GM19193 (cell line): ENCODE measurements at regions not wholly inside any gene's neighbourhood (a gene's known extent, or its start where the extent isn't known, plus 50 kb on each side); places are given as distances from the start of the nearest gene placed in this dataset.

ENCODE experiments used
- POLR2A ChIP-seq: IDR thresholded peaks from 4 replicates; pipeline ENCODE4 v1.6.1; 2011; ENCODE audit not compliant: insufficient read depth, insufficient read length; ENCODE audit errors: extremely low read depth

DNA sequence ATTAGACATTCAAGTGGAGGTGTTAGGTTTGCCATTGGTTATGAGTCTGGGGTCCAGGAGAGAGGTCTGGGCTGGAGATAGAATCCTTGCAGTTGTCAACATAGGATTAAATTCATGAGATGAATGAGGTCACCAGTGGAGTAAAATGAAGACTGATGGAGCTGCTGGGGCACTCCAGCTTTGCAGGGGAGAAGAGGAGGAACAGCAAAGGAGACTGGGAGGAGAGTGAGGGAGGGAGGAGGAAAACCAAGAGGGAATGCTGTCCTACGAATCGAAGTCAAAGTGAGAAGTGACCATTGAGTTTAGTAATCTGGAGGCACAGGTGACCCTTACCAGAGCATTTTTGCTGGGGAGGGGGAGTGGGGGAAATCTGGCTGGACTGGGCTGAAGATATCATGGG lies 178.2 kb upstream of the NR3C1 start:
- no peak for TF ChIP-seq POLR2A

GRCh38 chr5:143581147-143581546 lies 177.7 kb upstream of the NR3C1 start:
- TF ChIP-seq POLR2A: no peak

DNA sequence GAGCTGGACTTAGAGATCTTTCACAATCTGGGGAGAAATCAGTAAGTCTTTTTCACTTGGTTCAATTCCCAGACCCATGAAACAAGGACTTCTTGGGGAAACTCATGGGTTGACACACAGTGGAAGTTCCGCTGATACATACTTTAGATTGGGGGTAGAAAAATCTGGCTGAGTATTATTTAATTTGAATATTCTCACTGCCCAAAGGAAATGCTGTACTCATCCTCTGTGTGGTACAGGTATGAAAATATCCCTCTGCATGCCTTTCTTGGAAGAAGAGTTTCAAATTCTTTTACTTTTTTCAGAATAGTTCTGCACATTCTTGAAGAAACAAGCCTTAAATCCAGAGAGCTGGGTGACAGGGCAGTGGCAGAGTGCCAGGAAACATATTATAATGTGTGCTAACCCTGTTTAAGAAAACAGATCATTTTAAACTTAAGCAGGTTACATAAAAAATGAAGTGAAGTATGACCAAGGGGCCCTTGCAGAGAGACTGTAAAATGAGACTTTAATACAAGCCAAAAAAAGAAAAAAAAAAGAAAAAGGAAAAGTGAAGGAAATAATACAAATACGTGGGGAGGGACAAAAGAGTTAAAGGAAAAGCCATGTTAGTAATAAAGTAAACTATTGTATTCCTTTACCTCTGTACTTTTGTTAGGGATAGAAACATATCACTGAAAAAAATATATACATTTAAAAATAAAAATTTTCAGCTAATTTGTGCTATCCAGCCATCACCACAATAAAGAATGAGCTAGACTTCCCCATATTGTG lies 173.4 kb upstream of the NR3C1 start:
- TF ChIP-seq POLR2A: no peak

GRCh38 chr5:143575286-143575685 lies 171.8 kb upstream of the NR3C1 start:
- no peak for TF ChIP-seq POLR2A

GRCh38 chr5:143574236-143574635 lies 170.8 kb upstream of the NR3C1 start:
- TF ChIP-seq POLR2A: no peak

DNA sequence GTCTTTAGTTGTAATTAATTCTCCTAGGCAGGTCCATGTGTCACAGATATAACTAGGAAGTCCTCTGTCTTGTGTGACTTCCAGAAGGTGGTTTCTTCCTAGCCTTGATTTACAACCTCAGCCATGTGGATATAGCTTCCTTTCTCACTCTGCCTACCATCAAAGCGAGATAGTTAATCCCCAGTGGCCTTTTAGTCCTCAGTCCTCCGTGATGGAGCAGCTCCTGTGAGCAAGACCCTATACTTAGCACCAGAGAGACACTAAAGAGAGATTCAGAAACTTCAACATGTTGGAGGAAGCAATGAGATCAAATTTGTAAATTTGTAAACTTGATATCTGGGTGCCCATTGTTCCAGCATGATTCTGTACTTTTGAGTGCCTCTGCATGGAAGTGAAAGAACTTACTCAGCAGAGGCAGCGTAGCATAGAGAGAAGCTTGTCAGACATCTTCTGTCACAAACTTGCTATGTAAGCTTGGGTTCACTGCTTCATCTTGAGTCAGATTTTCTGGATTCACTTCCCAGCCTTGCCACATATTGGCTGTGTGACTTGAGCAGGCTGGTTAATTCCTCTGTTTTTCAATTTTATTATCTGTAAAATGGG lies 170.2 kb upstream of the NR3C1 start:
- no peak for TF ChIP-seq POLR2A

DNA sequence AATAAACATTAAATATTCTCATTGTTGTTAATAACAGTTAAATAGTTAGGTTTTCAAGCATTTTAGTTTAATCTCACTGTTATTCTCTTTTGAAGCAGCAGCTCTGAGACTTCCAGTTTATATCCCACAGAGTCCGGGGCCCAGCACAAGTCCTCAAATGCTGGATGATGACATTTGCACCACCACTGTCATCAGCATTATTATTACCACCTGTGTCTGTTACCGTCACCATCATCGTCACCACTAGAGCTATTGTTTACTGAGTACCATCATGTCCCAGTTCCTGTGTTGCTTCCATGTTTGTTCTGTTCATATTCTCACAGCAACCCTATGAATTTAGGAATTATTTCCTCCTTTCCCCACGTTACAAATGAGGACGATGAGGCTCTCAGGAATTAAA lies 169.2 kb upstream of the NR3C1 start:
- TF ChIP-seq POLR2A: no peak

DNA sequence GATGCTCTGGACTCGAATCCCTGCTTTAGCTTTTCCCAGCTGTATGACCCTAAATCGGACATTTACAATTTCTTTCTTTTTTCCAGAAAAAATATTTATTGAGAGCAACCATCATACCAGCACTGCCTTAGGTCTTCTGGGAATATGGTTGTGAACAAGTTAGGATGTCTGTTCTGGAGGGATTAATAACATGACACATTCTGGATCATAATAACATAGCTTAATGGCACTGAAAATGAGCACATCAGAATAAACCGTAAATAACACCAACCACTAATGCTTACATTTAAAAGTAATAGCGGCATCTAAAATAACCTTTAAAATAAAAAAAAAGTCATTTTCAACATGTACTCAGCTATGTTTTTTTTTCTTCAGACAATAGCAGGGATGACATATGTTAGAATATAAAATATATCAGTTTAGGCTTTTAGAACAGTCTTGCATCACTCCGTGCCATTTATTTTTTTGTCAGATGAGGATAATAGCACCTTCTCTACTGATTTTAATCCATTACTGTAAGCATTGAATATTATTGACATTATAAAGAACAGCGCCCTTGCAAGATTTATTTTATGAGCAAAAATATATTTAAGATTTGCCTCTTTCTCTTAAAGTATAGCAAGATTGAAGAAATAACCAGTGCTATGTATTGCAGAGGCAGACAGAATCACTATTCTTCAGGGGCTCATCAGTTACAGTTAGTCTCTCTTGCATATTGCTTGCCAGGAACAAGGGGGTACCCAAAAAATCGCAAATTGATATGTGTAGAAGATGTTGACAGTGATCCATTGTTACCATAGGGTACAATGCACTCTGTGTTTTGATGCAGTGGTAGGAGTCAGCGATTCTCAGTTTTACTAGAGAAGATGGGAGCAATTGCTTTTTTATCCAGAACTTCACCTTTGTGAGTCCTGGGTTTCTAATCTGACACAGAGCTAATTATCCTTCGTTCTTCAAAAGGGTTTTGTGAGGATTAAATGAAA lies 168.4 kb upstream of the NR3C1 start:
- TF ChIP-seq POLR2A: no peak

- TF ChIP-seq POLR2A: no peak
These were observed 167.5 kb upstream of the NR3C1 start for GRCh38 chr5:143570989-143571388.

DNA sequence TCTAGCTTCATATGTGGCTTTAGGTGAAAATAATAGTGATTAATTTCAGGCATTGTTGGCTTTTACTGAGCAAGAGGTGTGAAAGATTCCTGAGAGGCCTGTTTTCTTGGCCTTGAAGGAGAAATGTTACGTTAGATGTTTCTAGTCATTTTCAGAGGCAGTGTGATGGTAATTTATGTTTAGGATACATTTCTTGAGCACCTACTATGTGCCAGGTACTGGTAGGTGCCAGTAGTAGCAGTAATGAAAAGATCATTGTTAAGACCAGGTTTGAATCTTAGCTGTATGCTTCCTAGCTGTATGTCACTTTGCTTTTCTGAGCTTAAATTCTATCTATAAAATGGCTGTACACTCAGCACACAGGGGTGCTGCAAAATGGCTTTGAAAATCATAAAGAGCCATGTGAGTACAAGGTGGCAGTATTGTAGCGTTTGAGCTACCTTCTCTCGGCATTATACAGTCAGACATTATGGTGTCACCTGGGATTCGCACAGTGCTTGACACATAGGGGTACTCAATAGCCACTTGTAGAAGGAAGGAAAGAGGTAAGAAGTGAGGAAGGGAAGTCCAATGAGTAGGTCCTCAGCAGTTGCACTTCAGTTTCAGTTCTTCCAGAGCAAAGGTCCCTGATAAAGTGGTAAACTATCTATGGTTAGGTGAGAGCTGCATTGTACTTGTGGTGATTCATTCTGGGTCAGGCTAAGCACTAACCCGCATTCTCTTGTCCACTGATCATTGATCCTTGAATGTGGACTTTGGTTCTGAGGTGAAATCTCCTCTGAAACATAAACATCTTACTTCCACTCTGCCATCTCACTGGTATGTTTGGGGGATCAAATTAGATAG lies 166.5 kb upstream of the NR3C1 start:
- no peak for TF ChIP-seq POLR2A

DNA sequence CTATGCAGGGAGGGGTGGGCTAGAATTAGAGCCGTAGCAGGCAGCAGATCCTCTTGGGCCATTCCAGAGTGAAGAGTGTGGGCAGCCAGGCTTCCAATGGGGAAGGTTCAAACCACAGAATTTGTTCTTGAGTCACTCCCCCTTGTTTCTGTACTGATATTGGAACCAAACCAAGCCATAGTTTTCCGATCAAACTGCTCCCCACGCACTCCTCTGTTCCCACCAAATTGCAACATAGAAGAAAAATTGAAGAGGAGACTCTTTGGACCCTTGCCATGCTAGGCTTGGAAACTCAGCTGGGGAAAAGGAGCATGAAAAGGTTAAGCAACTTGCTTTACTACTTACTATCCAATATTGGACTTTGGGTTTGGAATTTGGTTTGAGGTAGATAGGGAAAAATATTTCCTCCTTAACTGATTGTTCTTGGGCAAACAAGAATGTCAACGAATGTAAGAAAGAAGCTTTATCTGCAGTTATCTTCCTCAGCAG lies 165.8 kb upstream of the NR3C1 start:
- TF ChIP-seq POLR2A: no peak

DNA sequence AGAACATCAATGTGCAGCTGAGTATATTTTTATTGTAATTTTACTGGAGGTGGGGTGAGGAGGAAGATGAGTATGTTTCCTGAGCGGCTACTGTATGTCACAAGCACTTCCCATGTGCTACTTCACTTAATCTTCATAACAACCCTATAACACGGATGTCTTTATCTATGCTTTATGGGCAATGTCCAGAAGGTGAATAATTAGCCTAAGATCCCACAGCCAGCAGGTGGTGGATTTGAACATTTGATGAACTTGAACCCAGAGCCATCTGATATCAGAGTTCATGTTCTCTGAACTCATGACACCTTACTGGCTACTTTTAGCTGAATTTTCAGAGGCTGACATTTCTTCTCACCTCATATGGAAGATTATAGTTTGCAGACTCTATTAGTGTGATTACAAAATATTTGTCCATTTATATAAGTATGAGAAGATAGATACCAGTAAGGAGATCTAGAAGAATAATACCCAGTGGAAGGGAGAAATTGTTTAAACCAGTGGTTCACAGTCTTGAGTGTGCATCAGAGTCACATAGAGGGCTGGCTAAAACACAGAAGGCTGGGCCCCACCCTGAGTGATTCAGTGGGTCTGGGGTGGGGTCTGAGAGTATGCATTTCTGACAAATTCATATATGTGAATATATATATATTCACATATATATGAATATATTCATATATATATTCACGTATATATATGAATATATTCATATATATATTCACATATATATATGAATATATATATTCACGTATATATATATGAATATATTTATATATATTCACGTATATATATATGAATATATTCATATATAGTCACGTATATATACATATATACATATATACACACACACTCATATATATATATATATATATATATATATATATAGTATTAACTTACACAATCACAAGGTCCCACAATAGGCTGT lies 164.4 kb upstream of the NR3C1 start:
- TF ChIP-seq POLR2A: no peak

DNA sequence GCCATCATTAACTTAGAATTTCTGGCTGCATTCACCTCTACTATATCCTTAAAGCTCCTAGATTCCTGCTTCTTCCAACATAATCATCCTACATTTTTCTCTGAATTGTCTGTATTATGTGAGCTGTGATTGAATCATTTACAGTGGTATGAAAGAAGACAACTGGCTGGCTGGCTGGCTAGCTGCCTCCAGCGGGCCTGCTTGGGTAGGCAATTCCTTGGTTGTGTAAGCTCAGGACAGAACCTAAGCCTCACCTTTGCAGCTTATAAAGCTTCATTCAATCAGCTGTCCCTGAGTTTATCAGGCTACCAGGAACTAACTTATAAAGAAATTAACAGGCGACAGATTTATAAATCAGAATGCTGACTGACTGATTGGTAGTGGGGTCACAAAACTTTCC lies 162.7 kb upstream of the NR3C1 start:
- no peak for TF ChIP-seq POLR2A
